ENCODE measurements at regions not wholly inside any gene's neighbourhood (a gene's known extent, or its start where the extent isn't known, plus 50 kb on each side); places are given as distances from the start of the nearest gene placed in this dataset.
"Not testable (repeated sequence)": the region's sequence is repeated elsewhere in the genome, so short reads cannot be mapped to it uniquely, and the experiment has no call there.

DNA sequence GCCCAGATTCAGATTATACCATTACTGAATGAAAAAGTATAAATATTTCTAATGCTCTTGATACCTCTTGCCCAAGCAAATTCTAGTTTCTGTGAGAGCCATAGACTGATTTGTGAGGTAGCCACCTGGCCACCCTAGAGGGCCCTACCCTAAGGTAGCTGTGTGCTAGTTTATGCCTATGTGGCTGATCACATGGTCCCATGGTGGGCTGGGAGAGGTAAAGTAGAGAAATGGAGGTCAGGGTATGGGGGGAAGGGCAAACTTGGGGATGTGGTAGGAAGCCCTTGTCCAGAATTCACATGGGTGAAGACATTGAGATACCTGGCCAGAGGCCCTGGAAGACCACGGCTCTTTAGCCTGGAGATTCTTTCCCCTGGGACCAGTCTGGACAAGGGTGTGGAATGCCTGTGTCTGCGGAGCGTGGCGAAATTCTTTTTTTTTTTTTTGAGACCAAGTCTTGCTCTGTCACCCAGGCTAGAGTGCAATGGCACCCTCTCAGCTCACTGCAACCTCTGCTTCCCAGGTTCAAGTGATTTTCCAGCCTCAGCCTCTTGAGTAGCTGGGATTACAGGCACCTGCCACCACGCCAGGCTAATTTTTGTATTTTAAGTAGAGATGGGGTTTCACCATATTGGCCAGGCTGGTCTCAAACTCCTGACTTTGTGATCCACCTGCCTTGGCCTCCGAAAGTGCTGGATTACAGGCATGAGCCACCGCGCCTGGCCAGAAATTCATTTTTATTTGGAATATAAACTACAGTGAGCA lies 639.4 kb downstream of the ACTR3B start:
- intact Hi-C loops (cut with DNase I) = no loop called here
- DNase-seq (ENCODE audit: low spot score) = no peak

DNA sequence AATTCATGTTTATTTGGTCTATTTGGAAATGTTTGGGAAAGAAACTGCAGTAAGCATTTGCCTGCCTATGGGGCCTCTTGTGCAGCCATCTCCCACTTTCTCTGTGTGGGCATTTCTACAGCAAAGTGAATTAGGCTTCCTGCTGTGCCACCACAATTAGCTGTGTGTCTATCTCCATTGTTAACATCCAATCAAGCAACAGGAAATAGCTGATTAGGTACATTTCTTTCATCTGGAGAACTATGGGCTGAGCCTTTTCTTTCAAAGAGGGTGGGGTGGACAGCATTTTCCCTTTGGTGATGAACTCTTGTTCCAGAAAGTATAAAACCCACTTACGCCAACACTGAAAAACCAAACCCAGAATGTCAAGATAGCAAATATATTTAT lies 640.0 kb downstream of the ACTR3B start:
- intact Hi-C loops (cut with DNase I) = no loop called here
- DNase-seq (ENCODE audit: low spot score) = no peak

DNA sequence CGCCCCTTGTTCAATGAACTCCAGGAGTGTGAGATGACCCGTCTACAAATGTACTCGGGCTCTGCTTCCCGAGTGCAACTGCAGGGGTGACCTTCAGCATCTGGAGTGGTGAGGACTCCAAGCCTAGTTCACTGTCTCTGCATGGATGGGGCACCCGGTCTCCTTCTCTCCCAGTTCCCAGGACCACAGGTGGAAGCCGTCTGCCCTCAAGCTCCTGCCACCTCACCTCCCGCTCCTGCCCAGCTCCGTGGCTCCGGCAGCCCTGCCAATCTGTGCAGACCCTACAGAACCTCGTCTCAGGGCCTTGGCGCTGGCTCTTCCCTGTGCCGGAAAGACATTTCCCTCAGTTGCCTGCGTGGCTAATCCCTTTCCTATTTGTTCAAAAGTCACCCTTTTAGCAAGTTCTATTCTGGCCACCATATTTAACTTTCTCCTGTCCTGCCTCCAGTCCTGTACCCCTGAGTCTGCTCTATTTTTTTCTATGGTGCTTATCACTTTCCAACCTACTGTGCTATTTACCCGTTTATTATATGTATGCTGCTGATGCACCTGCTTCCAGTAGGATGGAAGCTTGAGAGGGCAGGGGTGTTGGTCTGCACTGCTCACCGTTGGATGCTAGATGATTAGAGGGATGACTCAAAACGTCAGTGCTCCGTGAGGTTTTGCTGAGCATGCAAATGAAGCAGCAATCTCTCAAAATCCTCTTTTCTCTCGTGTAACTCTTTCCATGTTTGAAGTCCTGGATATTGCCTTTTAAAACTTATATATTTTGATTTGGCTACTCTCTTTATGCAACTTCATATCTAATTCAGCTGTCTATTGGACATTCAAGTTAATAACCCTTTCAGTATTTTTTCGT lies 641.4 kb downstream of the ACTR3B start:
- no peak for DNase-seq (ENCODE audit: low spot score)
- intact Hi-C loops (cut with DNase I) = no loop called here

DNA sequence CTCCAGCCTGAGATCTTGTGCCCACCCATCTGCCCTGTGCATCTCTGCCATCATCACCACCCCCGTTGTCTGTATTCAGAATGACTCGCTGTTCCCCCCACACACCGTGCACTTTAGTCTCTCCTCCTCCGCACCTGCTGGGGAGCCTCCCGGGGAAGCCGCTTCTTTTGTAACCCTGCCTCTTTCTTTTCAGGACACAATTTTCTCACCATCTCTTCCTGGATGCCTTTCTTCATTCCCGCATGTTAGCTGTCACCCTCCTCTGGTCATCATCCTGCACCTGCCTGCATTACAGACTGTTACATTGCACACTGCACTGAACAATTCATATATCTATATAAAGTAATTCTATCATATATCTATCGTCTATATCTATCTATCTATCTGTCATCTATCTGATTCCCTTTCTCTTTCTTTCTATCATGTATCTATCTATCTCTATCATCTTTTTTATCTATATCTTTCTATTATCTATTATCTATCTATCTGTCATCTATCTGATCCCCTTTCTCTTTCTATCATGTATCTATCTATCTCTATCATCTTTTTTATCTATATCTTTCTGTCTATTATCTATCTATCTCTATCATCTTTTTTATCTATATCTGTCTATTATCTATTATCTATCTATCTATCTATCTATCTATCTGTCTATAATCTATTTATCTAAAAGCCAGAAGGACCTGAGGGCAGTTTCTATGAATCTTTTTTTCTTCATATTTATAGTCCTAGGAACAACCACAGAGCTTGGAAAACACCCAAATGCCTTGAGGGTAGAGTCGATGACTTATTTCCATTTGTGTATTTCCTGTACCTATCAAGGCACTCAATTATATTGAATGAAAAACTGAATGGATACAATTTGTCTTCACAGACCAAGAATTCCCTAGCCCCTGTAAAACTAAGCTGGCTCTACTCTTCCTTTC lies 642.5 kb downstream of the ACTR3B start:
- no peak for DNase-seq (ENCODE audit: low spot score)
- intact Hi-C loops (cut with DNase I) = no loop called here

DNA sequence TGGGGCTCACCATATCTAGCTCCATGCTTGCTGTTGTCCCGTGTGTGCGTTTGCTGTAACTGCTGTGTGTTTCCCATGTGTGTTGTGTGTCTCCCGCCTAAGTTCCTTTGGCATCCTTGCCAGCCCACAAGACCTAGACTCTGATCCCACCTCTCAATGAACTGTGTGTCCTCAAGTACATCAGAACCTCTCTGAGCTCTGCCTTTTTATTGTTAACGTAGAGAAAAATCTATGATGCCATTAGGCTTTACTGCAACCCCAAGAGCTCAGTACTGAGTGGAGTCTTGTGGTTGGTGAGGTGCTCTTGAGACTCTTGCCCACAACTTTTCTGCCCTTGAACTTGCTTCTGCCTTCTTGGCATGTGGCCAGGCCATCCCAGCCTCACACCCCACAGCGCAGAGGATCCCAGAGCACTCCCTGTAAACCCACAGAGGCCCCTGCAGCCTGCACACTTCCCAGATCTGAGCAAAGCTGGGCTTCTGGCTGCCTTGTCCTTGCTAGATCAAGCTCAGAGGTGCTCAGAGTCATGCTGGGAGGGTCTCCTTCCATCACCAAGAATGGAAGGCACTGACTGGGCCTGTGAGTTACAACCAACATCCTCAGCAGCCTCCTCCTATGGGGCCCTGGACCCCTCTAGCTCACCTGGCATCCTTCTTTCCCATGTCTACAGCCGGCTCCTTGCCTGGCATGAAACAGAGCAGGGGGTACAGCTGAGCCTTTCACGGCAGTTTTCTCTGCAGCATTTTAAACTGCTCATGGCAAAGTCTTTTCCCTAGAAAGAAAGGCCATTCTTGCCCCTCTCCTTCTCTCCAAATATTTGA lies 643.4 kb downstream of the ACTR3B start:
- intact Hi-C loops (cut with DNase I) = no loop called here
- no peak for DNase-seq (ENCODE audit: low spot score)

DNA sequence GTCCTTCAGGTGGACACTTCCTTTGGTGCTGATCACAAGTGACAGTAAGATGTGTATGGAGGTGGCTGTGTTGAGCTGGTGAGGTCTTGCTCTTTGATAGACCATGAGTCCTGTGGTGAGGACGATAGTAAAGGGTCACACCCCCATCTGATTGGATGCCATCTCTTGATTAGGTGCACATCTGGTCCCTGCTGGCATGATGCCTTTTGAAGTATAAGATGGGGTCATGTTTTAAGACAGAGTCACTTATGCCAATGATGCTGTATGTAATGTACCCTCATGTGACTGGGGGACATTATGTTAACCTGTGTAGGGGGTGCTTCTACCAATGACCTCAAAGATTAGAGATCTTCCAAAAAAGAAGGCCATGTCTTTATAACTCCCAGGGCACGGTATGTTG lies 644.6 kb downstream of the ACTR3B start:
- intact Hi-C loops (cut with DNase I) = no loop called here

DNA sequence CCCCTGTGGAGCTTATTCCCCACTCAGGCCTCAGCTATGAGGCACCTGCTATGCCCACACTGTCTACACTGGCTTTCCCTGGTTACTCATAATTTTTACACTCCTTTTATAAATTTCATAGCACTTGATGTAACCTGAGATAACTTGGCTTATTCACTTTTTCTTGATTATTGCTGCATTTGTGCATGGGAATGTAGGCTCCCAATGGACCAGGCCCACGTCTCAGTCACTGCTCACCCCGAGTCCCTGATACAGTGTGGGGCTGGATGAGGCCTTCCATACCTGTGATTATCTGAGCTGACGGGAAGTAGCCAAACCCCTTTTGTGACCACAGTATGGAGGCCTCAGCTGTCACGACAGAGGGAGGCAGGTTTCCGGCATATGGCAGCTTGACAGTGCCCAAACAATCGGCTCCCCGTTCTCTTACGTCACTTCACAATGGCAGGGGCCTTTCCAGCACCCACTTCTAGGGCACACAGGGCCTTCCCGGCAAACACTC lies 645.3 kb downstream of the ACTR3B start:
- intact Hi-C loops (cut with DNase I) = no loop called here

More for the DNA sequence above, 644.6 kb downstream of the ACTR3B start:
- no peak for DNase-seq (ENCODE audit: low spot score)

DNA sequence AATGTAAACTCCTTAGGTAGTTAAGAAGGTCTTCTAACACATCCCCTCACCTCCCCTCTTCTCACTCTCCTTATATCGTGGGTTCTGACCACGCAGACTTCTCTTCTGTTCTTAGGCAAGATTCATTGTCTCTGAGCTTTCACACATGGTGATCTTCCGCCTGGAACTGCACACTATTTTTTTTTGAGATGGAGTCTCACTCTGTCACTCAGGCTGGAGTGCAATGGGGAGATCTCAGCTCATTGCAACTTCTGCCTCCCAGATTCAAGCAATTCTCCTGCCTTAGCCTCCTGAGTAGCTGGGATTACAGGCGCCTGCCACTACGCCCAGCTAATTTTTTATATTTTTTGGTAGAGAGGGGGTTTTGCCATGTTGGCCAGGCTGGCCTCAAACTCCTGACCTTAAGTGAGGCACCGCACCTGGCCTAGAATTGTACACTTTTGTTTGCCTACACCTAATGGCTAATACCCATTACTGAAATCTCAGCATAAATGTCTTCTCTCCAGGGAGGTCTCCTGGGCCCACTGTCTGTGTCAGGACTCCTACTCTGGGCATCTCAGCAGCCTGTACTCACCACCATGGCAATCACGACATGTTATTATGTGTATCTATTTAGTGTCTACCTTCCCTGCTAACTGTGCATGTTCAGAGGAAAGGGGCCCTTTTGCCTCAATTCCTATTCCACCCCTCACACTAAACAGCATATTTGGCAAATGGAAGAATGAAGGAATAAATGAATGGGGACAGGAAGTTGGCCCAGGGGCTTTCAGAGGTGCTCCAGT lies 646.3 kb upstream of the DPP6 start:
- intact Hi-C loops (cut with DNase I) = no loop called here
- DNase-seq (ENCODE audit: low spot score) = no peak

More for the DNA sequence above, 645.3 kb downstream of the ACTR3B start:
- DNase-seq (ENCODE audit: low spot score) = no peak

DNA sequence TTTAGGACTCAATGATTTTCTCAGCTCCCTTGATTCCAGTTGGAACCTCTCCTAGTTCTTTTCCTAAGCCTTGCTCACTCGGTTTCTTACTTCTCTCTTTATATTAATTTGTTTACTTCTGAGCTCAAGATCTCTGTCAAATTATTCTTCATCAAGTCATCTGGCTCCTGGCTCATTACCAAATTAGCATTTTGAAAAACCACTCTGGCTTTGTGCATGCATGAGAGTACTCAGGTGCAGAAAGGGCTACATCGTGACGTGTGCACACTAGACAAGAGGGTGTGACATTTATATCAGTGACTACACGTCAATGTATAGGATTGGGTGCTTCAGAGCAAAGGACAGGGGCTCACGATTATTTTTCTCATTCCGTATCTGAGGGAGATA lies 645.7 kb upstream of the DPP6 start:
- intact Hi-C loops (cut with DNase I) = no loop called here
- DNase-seq (ENCODE audit: low spot score) = no peak

DNA sequence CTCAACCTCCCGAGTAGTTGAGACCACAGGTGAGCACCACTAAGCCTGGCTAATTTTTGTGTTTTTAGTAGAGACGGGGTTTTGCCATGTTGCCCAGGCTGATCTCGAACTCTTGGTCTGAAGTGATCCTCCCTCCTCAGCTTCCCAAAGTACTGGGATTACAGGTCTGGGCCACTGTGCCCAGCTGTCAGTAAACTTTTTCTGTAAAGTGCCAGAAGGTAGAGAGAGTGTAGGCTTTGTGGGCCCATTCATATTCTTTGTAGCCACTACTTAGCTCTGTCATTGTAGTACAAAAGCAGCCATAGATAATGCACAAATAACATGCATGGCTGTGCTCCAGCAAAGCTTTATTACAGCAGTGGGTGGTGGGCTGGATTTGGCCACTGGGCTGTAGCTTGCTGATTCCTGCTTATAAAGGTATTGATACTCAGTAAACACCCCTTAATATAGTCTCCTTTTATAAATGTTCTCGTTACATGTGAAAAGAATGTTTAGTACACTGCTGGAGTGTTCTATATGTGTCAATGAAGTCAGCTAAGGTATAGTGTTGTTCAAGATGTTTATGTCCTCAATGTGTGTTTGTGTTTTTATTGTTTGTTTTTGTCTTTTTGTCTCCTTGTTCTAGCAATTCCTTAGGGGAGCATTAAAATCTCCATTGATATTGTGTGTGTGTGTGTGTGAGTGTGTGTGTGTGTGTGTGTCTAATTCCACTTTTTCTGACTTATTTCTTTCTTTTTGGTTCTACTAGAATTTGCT lies 644.7 kb upstream of the DPP6 start:
- no peak for DNase-seq (ENCODE audit: low spot score)
- intact Hi-C loops (cut with DNase I) = no loop called here

DNA sequence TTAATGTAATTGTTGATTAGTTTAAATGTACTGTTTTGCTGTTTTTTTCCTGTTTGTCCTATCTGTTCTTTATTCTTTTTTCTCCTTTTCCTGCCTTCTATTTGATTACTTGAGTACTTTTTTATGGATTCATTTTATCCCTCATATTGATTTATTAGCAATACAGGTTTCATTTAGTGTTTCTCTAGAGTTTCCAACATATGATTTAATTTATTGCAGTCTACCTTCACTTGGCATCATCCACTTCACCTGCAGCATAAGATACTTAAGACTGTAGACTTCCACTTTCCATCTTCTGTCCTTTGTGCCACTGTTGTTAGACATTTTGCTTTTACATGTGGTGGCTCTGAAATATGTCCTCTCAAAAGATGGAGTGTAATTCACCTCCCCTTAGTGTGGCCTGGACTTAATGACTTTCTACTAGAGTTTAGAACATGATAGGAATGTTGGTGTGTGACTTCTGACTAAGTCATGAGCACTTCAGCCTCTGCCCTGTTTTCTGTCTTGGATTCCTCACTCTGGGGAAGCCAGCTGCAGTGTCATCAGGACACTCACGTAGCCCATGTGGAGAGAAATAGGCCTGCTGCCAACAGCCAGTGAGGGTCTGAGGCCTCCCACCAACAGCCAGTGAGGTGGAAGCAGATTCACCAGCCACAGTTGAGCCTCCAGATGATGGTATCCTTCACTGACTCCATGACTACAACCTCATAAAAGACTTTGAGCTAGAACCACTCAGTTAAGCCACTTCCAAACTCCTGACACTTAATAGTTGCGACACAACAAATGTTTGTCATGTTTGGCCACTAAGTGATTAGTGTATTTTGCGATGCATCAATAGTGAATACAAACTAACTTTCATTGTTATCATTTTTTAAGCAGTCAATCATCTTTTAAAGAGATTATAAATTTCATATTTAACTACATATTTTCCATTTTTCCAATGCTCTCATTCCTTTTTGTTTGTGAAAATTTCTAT lies 643.5 kb upstream of the DPP6 start:
- intact Hi-C loops (cut with DNase I) = no loop called here
- no peak for DNase-seq (ENCODE audit: low spot score)

DNA sequence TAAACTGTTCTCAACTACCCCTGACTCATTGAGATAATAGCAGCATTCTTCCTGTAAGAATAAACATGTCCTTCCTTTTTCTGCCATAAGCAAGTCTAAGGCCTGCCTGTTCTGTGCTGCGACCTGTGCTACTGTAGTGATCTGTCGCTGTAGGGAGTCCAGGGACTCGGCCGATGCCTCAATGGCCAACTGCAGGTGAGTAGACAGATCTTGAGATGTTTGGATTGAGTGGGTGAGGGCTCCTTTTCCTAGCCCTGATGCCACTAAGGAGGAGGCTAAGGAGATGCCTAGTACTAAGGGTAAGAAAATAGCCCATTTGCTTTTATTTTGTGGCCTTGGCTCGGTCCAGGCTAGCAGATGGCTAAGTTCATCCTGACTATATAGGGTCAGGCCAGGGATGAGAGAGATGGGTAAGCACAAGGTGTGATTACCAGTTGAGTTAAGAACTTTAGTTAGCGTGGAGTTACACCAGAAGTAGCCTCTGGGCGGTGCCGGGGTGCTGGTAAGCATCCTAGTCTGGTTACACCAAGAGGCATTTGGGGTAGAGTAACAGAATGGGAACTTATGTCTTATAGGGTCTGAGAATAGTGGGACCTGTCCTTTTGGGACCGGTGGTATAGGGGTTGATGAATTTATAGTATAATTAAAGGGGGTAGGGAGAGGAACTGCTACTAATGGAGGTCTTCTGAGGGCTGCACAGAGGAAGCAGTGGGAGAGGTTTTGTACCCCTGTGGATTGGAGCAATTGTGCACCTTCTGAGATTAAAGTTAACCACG lies 642.4 kb upstream of the DPP6 start:
- DNase-seq (ENCODE audit: low spot score); intact Hi-C loops (cut with DNase I): not testable (repeated sequence)

DNA sequence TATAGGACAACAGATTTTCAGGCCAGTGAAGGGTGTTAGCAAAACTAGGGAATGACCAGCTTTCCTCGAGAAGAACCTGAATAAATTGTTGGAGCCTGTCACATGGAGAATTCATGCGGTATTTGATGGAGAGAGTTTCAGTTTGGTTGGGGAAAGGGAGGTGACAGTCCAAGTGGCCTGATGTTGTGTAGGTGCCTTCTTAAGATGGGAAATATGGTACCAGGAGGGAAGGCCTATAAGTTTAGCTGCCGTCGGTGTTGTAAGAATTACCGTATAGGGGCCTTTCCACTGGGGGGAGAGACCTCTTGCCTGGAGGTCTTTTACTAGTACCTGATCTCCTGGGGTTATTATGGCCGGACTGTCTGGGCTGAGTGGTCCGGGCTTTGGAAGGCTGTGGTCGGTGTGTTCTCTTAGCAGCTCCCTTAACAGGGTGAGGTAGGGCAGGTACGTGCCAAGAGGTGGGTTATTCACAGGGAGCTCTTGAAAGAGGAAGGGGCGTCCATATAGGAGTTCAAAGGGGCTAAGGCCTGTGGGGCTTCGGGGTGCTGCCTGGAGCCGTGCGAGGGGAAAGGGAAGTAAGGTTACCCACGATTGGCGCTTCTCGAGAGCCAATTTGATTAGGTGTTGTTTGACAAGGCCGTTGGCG lies 641.1 kb upstream of the DPP6 start:
- intact Hi-C loops (cut with DNase I) = not testable (repeated sequence)

DNA sequence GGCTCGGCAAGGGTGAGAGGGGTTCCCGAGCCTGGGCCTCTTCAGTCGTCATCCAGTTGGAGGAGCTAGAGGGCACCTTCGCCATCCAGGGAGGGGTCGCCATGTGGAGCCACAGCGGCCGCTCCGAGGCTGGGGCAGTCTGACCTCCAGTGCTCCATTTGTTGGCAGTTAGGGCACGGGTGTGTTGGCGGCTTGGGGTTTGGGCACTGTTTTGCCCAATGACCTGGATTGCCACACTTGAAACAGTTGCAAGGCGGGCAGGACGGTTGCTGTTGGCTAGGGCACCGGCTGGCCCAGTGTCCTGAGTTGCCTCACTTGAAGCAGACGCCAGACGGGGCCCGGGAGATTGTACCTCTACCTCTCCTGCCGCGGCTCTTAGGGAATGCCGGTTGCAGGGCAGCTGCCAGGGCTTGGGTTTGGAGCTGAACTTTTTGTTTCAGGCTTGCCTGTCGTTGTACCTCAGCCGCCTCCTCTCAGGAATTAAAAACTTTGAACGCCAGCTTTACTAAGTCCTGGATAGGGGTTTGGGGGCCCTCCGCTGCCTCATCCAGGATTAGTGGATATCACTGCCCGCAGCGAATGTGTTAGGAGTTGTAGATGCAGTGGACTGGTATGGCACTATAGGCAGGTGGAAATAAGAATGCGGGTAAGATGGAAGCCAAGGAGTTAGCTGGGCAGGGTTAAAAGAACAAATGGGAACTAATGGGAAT lies 639.9 kb upstream of the DPP6 start:
- intact Hi-C loops (cut with DNase I); DNase-seq (ENCODE audit: low spot score): not testable (repeated sequence)

More for the DNA sequence above, 641.1 kb upstream of the DPP6 start:
- DNase-seq (ENCODE audit: low spot score) = not testable (repeated sequence)
